ENCODE measurements at regions not wholly inside any gene's neighbourhood (a gene's known extent, or its start where the extent isn't known, plus 50 kb on each side); places are given as distances from the start of the nearest gene placed in this dataset.
"Not testable (repeated sequence)": the region's sequence is repeated elsewhere in the genome, so short reads cannot be mapped to it uniquely, and the experiment has no call there.

DNA sequence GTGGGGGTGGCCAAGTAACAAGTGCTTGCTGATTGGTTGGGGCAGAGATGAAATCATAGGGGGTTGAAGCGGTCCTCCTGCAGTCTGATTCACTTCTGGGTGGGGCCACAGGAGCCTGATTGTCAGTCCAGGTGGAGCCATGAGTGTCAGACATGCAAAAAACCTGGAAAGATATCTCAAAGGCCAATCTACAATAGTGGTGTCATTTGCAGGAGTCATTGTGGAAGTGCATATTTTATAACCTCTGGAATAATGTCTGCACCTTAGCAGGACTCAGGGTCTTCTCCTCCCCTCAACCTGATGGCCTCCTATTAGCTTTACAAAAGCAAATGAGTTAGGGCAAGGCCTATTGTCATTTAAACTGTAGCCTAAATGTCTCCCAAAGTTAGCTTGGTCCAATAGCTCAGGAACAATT, 241.4 kb downstream of the NUAK1 start:
- TF ChIP-seq, protein P1, sequence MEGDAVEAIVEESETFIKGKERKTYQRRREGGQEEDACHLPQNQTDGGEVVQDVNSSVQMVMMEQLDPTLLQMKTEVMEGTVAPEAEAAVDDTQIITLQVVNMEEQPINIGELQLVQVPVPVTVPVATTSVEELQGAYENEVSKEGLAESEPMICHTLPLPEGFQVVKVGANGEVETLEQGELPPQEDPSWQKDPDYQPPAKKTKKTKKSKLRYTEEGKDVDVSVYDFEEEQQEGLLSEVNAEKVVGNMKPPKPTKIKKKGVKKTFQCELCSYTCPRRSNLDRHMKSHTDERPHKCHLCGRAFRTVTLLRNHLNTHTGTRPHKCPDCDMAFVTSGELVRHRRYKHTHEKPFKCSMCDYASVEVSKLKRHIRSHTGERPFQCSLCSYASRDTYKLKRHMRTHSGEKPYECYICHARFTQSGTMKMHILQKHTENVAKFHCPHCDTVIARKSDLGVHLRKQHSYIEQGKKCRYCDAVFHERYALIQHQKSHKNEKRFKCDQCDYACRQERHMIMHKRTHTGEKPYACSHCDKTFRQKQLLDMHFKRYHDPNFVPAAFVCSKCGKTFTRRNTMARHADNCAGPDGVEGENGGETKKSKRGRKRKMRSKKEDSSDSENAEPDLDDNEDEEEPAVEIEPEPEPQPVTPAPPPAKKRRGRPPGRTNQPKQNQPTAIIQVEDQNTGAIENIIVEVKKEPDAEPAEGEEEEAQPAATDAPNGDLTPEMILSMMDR (IDR thresholded peaks at IDR 0.05), result no peak
- H3K4me1 Mint-ChIP-seq, result peaks cover 8% of the 10 kb centered on the region
- no peaks in the 10 kb centered on the region for H3K36me3 Mint-ChIP-seq (ENCODE audit: low read depth)
- no peak overlapping the region for H3K4me3 Mint-ChIP-seq
- H3K27ac Mint-ChIP-seq, result no peak overlapping the region
- peaks cover 6% of the 10 kb centered on the region for H3K27me3 Mint-ChIP-seq (ENCODE audit: low read depth, poor library complexity)
- peaks cover 7% of the 10 kb centered on the region for H3K9me3 Mint-ChIP-seq
- DNase-seq, result no peak

DNA sequence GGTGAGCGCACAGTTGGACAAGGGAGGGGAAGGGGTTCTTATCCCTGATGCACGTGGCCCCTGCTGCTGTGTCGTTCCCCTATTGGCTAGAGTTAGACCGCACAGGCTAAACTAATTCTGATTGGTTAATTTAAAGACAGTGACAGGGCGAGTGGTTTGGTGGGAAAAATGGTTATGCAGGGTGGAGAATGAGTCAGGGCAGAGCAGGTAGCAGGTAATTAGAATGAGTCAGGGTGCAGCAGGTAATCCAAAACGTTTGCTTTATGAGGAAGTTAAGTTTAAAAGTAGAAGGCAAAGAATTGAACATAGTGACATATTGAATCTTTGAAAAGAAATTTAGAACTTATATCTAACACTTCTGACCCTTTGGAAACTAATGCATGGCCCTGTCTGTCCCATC, 240.5 kb downstream of the NUAK1 start:
- not testable (repeated sequence) for H3K9me3 Mint-ChIP-seq; H3K27me3 Mint-ChIP-seq (ENCODE audit: low read depth, poor library complexity); DNase-seq; H3K36me3 Mint-ChIP-seq (ENCODE audit: low read depth); H3K4me1 Mint-ChIP-seq; H3K4me3 Mint-ChIP-seq; H3K27ac Mint-ChIP-seq

DNA sequence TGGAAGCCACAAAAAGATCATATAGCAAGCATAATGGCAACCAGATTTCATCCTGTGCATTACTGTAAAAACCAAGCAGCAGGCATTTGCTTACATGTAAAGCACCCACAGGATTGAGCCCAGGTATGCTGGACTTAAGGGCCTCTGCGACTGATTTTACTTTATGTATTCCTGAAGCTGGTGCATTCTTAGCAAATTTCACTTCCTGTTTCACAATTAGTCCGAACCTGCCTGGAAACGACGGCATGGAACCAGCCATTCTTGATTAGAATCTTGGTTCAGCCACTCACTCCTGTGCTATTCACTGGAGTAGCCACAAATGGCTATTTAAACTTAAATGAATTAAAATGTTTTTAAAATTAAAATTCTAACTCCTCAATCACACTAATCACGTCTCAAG, 239.2 kb downstream of the NUAK1 start:
- H3K36me3 Mint-ChIP-seq (ENCODE audit: low read depth), result no peaks in the 10 kb centered on the region
- TF ChIP-seq, protein P1 (IDR thresholded peaks at IDR 0.05), result no peak
- H3K4me1 Mint-ChIP-seq, result peaks cover 8% of the 10 kb centered on the region
- no peak for DNase-seq
- H3K4me3 Mint-ChIP-seq, result no peak overlapping the region
- H3K27me3 Mint-ChIP-seq (ENCODE audit: low read depth, poor library complexity), result peaks cover 6% of the 10 kb centered on the region
- H3K9me3 Mint-ChIP-seq, result peaks cover 7% of the 10 kb centered on the region
- no peak overlapping the region for H3K27ac Mint-ChIP-seq

DNA sequence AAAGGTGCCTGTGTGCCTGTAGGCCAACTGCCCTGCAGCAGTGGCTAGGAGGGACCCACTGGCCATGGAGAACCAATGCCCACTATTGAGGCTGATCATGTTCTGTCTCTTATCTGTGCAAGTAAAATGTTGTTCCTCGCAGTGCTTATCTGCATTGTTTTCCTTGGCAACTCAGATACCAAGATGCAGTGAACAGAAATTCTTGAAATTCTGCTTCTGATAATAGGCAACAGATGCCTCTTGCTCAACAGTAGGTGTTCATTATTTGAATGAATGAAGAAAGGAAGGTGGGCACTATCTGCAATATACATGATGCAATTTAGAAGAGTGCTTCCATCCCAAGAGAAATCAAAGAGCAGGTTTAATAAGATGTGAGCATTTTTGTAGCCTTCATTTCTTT, 232.2 kb downstream of the NUAK1 start:
- Mint-ChIP-seq H3K4me3 (no peak overlapping the region), H3K36me3 (ENCODE audit: low read depth) (no peaks in the 10 kb centered on the region), H3K27ac (no peak overlapping the region), H3K9me3 (no peaks in the 10 kb centered on the region), H3K4me1 (no peaks in the 10 kb centered on the region), H3K27me3 (ENCODE audit: low read depth, poor library complexity) (no peaks in the 10 kb centered on the region)
- TF ChIP-seq, protein P1 (IDR thresholded peaks at IDR 0.05), result no peak
- DNase-seq, result no peak

DNA sequence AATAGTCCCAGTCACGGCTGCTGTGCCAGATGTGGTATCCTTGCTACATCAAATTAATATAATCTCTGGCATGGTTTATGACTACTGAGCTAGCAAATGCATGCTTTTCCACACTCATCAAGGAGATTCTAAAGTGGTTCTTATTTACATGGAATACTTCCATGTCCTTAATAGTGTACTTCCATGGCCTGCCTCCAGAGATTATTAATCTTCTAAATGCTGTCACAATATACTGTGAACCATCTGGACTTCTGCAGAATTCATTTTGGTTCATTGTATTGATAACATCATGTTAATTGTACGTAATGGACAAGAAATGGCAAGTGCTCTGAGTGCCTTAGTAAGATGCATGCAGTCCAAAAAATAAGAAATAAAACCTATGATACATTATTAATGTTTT, 230.8 kb downstream of the NUAK1 start:
- H3K4me1 Mint-ChIP-seq, result no peaks in the 10 kb centered on the region
- no peaks in the 10 kb centered on the region for H3K27me3 Mint-ChIP-seq (ENCODE audit: low read depth, poor library complexity)
- TF ChIP-seq, protein P1 (IDR thresholded peaks at IDR 0.05), result no peak
- no peak overlapping the region for H3K27ac Mint-ChIP-seq
- H3K9me3 Mint-ChIP-seq, result no peaks in the 10 kb centered on the region
- no peak overlapping the region for H3K4me3 Mint-ChIP-seq
- no peaks in the 10 kb centered on the region for H3K36me3 Mint-ChIP-seq (ENCODE audit: low read depth)
- no peak for DNase-seq

DNA sequence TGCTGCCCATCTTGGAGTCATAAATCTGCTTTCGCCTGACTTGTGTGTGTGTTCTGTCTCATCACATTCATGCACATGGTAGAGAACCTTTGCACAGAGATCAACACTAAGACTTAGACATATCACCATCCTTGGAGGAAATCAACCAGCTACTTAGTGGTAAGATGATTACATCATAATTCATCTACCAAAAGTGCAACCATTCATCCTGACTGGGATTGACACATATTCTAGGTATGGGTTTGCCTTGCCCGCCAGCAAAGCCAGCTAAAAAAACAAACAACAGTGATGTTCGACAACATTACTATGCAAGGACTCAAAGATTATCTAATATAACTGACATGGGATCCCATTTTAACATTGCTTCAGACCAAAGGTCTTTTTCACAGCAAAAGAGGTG, 228.7 kb downstream of the NUAK1 start:
- H3K27ac Mint-ChIP-seq, result no peak overlapping the region
- no peaks in the 10 kb centered on the region for H3K27me3 Mint-ChIP-seq (ENCODE audit: low read depth, poor library complexity)
- DNase-seq, result no peak
- H3K4me3 Mint-ChIP-seq, result no peak overlapping the region
- peaks cover 3% of the 10 kb centered on the region for H3K9me3 Mint-ChIP-seq
- TF ChIP-seq, protein P1 (IDR thresholded peaks at IDR 0.05), result no peak
- H3K4me1 Mint-ChIP-seq, result no peaks in the 10 kb centered on the region
- H3K36me3 Mint-ChIP-seq (ENCODE audit: low read depth), result no peaks in the 10 kb centered on the region
